Astrocyte of the spinal cord (primary cell): ENCODE measurements at regions not wholly inside any gene's neighbourhood (a gene's known extent, or its start where the extent isn't known, plus 50 kb on each side); places are given as distances from the start of the nearest gene placed in this dataset.
A peak's percentile ranks its signal among the peaks of the same experiment; 100 is the strongest.

Source experiments
- DNase-seq: peaks from one replicate; pipeline ENCODE4 v3.0.0; 2011; ENCODE audit warnings: low read depth, low spot score
- H3K4me3 ChIP-seq: 2 replicates; pipeline ENCODE4 v1.5.1; 2011; ENCODE audit warnings: low read depth, mild to moderate bottlenecking, low read length, moderate library complexity
- in situ Hi-C: cut with HindIII; loops from 2 replicates; pipeline ENCODE4 v1.10.0; 2017; ENCODE audit warnings: low sequenced_read_pairs
- TF ChIP-seq, protein P1 (sequence below): IDR thresholded peaks from 2 replicates; pipeline ENCODE4 v1.5.1; 2012; ENCODE audit warnings: low read depth, mild to moderate bottlenecking, low read length, inconsistent platforms

DNA sequence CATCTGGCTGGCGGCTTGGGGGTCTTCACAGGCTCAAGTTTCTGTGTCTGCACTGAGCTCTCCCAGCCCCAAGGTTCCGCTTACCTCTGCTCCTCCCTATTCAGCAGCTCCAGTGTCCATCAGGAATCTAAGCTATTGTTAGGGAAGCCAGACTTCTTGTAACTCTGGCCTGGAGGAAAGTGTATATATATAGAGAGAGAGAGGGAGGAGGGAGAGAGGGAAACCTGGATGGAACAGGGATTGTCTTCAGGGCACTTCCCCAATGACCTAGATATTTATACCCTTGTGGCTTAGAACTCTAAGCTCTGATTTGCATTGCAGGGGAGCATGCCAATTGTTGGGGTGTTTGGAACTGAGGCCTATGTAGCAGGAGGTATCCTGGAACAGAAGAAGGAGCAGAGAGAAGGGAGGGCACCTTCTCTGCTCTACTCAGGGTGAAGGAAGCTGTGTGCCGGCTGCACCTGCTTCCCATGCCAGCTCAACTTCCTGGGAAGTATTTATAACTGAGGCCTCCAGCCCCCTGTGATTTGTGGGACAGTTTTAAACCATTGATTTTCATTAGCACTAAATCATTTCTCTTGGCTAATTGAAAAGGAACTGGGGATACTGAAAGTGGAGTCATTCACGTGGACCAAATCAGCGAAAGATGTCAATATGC lies 70.9 kb downstream of the NAV1 start:
- TF ChIP-seq, protein P1, sequence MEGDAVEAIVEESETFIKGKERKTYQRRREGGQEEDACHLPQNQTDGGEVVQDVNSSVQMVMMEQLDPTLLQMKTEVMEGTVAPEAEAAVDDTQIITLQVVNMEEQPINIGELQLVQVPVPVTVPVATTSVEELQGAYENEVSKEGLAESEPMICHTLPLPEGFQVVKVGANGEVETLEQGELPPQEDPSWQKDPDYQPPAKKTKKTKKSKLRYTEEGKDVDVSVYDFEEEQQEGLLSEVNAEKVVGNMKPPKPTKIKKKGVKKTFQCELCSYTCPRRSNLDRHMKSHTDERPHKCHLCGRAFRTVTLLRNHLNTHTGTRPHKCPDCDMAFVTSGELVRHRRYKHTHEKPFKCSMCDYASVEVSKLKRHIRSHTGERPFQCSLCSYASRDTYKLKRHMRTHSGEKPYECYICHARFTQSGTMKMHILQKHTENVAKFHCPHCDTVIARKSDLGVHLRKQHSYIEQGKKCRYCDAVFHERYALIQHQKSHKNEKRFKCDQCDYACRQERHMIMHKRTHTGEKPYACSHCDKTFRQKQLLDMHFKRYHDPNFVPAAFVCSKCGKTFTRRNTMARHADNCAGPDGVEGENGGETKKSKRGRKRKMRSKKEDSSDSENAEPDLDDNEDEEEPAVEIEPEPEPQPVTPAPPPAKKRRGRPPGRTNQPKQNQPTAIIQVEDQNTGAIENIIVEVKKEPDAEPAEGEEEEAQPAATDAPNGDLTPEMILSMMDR, result no peak
- in situ Hi-C loops, result no loop called here

DNA sequence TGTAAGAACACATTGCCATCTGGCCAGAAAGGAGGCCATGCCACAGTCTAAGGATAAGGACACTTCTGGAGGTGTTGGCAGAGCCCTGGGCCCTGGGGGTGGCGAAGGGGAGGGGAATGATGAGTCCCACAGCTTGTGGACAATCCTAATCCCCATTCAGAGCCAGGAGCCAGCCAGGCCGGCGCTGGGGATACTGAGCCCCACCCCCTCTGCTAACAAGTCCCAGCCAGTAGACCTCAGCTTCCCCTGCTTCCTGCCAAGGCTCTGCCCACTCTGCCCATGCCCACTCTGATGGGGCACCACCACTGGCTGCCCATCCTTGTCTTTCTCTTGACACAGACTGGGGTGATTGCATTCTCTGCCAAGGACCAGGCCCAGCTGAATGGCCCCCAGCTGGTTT lies 71.9 kb downstream of the NAV1 start:
- DNase-seq, result no peak
- in situ Hi-C loops, result no loop called here
- H3K4me3 ChIP-seq, result no peak overlapping the region
- TF ChIP-seq, protein P1, result no peak

More for the DNA sequence above, 70.9 kb downstream of the NAV1 start:
- no peak for DNase-seq
- no peak overlapping the region for H3K4me3 ChIP-seq

DNA sequence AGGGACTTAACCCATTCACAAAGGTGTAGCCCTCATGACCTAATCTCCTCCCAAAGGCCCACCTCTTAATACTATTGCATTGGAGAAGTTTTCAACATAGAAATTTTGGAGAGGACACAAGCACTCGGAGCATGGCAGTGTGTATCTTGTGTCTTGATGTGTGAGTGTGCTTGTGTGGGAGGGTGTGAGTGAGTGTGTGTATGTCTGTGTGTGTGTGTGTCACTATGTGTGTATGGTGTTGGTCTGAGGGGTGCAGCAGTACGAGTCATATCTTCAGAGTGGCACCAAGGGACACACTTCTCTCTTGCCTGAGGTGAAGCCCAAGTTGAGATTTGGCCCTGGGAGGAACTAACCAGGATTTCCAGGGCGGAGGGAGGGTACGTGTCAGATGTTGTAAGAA lies 73.7 kb downstream of the NAV1 start:
- H3K4me3 ChIP-seq, result no peak overlapping the region
- in situ Hi-C loops, result no loop called here
- TF ChIP-seq, protein P1, result no peak
- DNase-seq, result no peak

DNA sequence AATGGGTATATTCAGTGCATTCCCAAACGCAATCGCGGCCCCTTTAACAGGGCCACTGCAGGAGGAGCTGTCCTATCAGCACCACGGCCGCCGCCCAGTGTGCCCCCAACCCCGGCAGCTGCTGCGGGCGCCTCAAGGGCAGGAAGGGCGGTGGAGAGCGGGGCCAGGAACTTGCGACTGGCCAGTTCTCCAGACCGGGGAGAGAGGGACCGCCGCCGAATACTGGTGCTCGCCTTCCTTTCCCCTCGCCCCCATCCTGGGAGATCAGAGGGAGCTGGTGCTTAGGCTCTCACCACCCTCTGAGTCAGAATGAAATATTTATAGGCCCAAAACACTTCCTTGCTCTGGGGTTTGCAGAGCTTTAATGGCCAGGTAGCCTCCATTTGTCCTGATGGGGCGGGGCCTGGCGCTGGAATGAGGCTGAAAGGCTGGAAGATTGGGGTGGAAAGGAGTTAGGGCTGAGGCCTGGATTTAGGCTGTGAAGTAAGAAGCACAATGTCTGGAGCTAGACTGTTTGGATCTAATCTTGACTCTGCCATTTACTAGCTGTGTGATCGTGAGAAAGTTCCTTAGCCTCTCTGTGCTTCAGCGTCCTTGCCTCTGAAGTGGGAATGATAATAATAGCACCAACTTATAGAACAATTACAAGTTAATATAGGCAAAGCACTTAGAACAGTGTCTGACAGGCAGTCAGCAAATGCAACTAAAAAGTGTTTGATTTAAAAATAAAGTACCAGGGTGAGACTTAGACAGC lies 75.5 kb downstream of the NAV1 start:
- H3K4me3 ChIP-seq, result no peak overlapping the region
- in situ Hi-C loops, result no loop called here
- DNase-seq, result peak; percentile 35
- TF ChIP-seq, protein P1, result no peak

DNA sequence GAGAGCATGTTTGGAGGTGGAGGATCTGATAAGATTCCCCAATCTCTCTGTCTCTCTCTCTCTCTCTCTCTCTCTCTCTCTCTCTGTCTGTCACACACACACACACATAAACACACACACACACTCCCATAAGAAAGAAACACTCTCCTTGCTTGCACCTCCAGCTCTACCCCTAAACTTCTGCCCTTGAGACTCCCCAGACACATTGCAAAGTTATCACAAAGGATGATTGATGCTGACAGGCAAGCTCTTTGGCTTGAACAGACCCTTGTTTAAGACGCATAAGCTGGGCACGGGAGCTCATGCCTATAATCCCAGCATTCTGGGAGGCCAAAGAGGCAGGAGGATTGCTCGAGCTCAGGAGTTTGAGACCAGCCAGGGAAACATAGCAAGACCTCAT lies 78.2 kb downstream of the NAV1 start:
- TF ChIP-seq, protein P1, result no peak
- no peak overlapping the region for H3K4me3 ChIP-seq
- in situ Hi-C loops, result no loop called here
- DNase-seq, result no peak

DNA sequence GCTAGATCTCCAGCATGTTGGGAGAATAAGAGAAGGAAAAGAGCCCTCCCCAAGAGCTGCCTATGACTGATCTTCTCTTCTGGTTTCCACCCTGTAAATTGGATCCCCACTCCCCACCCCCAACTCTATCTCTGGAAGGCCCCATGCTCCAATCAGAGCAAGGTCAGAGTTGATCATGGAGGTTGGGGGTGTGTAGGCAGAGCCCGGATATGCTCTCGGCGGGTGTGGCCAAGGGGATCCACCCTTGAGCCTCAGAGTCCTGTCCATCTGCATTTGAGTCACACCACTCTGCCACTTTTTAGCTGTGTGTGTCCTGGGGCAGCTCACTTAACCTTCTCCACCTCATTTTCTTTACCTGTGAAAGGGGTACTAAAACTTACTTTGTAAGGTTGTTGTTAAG lies 79.5 kb downstream of the NAV1 start:
- no peak overlapping the region for H3K4me3 ChIP-seq
- DNase-seq, result no peak
- in situ Hi-C loops, result no loop called here
- TF ChIP-seq, protein P1, result no peak
